ENCODE measurements at regions not wholly inside any gene's neighbourhood (a gene's known extent, or its start where the extent isn't known, plus 50 kb on each side); places are given as distances from the start of the nearest gene placed in this dataset.

DNA sequence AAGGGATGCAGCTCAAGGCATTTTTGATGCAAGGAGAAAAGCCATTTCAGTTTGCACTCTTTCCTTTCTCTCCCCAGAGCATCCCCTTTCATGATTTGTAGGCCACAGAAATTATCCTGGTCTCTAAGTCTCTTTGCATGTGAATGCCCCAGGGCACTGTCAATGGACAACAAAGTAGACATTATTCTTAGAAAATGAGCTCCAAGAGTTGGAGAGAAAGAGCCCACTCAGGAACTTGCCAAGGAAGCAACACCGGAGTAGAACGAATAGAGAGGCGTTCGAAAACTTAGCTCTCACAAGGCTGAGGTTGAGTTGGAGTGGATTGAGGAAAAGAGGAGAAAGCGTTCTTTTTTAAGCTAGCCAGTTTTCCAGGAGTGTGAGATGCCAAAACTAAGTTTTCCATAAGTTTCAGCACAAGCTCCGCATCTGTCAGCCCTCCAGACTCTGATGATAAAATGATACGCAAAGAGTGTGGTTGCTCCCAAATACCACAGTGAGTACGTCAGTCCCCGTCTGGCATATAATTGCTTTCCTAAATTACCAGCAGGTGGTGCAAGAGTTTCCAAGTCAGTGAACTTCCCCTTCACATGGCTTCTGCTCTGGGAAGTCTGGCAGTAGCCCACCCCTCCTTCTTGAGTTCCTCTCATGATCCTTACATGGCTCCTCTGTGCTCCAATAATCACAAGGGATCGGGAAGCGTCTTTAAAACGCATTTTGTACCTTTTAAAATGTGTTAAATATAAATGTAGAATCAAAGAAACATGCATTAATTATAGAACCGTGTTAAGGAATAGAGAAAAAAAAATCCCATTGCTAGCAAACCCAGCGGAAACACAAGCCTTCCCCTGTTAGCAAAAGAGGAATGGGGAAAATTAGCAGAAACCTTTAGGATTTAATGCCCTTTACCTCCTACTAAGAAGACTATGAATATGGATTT is 1060.6 kb upstream of the FANCL start:
- TF ChIP-seq TAF1 (IDR thresholded peaks at IDR 0.05; ENCODE audit: low read depth) = no peak
- TF ChIP-seq, protein P1, sequence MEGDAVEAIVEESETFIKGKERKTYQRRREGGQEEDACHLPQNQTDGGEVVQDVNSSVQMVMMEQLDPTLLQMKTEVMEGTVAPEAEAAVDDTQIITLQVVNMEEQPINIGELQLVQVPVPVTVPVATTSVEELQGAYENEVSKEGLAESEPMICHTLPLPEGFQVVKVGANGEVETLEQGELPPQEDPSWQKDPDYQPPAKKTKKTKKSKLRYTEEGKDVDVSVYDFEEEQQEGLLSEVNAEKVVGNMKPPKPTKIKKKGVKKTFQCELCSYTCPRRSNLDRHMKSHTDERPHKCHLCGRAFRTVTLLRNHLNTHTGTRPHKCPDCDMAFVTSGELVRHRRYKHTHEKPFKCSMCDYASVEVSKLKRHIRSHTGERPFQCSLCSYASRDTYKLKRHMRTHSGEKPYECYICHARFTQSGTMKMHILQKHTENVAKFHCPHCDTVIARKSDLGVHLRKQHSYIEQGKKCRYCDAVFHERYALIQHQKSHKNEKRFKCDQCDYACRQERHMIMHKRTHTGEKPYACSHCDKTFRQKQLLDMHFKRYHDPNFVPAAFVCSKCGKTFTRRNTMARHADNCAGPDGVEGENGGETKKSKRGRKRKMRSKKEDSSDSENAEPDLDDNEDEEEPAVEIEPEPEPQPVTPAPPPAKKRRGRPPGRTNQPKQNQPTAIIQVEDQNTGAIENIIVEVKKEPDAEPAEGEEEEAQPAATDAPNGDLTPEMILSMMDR (IDR thresholded peaks at IDR 0.05; ENCODE audit: poor library complexity, severe bottlenecking) = no peak
